ENCODE measurements at regions not wholly inside any gene's neighbourhood (a gene's known extent, or its start where the extent isn't known, plus 50 kb on each side); places are given as distances from the start of the nearest gene placed in this dataset.
A peak's percentile ranks its signal among the peaks of the same experiment; 100 is the strongest.
"Not testable (repeated sequence)": the region's sequence is repeated elsewhere in the genome, so short reads cannot be mapped to it uniquely, and the experiment has no call there.

DNA sequence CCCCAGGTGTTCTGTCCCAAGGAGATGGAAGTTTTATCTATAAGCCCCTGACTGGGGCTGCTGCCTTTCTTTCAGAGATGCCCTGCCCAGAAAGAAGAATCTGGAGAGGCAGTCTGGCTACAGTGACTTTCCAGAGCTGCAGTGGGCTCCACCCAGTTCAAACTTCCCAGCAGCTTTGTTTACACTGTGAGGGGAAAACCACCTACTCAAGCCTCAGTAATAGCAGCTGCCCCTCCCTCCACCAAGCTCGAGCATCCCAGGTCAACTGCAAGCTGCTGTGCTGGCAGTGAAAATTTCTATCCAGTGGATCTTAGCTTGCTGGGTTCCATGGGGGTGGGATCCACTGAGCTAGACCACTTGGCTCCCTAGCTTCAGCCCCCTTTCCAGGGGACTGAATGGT, 125.0 kb downstream of the TRIM42 start:
- in situ Hi-C loops (cut with MboI; ENCODE audit: low pct_unique_long_range_greater_than_20kb, low sequenced_read_pairs); DNase-seq: not testable (repeated sequence)

DNA sequence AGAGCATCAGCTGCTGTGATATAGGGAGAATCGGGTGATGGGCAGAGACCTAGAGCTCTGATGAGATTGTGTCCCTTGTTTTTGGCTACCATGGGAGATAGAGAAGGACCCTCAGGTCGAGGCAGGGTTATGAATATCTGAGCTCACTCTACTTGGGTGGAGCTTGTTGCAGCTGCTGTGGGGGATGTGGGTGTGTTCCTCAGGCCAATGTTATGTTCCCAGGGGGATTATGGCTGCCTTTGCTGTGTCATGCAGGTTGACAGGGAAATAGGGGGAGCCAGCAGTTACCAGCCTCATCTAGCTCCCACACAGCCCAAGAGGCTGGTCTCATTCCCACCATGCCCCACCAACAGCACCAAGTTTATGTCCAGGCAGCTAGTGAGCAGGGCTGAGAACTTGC, 131.5 kb downstream of the TRIM42 start:
- in situ Hi-C loops (cut with MboI; ENCODE audit: low pct_unique_long_range_greater_than_20kb, low sequenced_read_pairs): no loop called here
- DNase-seq: no peak

DNA sequence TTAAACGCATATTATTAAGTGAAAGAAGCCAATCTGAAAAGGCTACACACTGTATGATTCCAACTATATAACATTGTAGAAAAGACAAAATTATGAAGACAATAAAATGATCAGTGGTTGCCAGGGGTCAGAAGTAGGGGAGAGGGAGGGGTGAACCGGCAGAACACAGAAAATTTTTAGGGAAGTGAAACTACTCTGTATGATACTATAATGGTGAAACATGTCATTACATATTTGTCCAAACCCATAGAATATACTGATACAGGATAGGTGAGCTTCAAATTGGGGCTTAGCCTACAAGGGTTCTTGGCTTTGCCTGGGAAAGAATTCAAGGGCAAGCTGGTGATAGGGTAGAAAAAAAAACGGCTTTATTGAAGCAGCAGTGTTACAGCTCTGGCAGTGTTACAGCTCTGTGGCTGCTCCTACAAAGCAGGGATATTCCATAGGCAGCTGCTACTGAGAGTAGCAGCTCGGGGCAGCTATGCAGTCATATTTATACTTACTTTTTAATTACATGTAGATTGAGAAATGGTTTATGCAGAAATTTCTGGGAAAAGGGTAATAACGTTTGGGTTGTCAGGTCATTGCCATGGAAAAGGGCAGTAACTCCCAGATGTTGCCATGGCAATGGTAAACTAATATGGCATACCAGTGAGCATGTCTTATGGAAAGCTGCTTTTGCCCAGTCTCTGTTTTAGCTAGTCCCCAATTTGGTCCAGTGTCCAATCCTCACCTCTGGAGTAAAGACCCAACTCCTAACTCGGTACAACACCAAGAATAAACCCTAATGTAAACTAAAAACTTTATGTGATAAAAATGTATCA, 125.1 kb upstream of the SLC25A36 start:
- DNase-seq: peak; percentile 24
- in situ Hi-C loops (cut with MboI; ENCODE audit: low pct_unique_long_range_greater_than_20kb, low sequenced_read_pairs): no loop called here

DNA sequence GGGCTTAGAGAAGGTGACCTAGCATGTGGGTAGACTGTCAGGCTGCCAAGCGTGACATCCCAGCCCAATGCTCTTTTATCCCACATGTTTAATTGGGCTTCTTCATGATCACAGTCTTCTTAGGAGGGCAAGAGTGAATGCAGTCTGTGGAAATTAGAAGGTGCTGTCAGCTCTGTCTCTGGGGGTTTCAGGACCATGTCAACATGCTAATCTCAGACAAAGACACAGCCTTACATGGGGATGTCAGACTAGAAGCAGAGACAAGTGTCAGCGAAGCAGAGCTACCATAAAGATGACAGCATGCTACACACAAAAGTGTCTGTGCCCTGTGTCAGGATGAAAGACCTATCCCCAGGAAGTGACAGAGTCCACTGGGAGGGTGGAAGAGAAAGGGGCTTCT, 120.1 kb upstream of the SLC25A36 start:
- in situ Hi-C loops (cut with MboI; ENCODE audit: low pct_unique_long_range_greater_than_20kb, low sequenced_read_pairs): no loop called here
- DNase-seq: no peak

DNA sequence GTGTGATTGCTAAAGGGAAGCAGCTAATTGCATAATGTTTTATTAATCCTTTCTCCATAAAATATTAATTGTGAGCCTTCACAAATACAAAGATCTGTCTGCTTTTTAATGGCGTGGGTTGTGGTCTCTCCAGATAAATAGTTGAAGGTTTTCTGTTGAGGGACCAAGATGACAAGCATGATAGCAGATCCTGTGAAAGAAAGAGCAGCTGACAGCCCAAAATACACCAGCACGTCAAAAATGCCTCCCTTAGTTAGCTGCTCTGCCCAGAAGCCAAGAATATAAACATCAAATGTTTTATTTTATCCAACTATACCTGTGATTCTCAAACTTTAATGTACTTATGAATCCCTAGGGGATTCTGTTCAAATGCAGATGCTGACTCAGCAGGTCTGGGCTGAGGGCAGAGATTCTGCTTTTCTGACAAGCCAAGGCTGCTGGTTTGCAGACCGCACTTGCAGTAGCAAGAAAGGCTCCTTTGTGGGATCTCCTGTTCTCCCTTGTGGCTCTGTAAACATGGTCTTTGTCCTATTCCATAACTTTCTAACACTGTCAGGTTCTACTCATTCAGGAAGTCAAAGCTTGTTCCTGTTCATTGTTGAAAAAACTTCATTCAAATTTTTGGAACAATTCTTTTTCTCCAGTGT, 119.1 kb upstream of the SLC25A36 start:
- in situ Hi-C loops (cut with MboI; ENCODE audit: low pct_unique_long_range_greater_than_20kb, low sequenced_read_pairs): no loop called here

DNA sequence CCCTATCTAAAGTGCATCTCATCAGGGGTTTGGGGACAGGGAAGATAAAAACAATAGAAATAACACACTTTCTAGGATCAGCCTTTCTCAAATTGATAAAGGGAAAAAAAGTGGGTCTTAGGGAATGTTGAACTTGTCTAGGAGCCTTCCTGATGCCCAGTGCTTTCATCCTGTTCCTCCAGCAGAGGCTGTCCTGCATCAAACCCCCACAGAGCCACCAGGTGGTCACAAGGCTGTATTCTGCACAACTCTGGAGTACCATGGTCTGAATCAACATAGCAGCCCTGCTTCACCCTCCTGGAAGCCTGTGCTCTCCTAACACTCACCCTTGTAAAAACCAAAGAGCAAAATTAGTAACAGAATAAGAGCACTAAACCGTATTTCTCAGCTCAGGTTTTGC, 118.5 kb upstream of the SLC25A36 start:
- DNase-seq: no peak
- in situ Hi-C loops (cut with MboI; ENCODE audit: low pct_unique_long_range_greater_than_20kb, low sequenced_read_pairs): no loop called here

More for the DNA sequence above, 119.1 kb upstream of the SLC25A36 start:
- no peak for DNase-seq

DNA sequence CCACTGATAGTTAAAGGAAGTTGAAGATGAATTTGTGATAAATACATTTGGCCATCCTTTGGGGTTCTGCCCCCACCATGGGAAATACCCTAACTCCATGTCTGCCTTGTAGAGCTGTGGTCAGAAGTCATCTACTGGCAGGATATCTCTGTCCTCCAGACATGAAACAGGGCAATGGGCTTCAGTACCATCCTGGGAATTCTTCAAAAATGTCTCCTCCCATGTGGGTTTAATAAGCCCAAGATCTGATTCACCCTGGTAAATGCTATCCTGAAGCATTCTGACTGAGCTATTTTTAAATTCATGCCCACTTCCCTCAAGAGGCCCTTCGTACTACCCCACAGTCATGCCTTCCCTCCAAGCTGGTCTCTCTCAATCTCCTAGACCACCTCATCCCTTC, 113.7 kb upstream of the SLC25A36 start:
- DNase-seq: no peak

DNA sequence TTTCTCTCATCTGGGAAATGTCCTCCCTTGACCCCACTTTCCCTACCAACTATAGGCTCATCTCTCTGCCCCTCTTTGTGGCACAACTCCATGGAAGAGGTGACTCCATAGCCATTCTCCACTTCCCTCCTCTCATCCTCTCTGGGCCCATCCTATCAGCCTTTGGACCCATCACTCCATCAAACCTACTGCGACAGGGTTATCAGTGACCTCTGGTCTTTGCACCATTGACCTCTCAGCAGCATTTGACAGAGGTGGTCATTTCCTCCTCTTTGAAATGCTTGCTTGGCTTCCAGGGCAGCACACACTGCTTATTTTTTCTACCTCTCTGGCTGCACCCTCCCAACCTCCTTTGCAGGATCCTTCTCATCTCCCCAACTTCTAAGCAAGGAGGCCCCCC, 113.1 kb upstream of the SLC25A36 start:
- in situ Hi-C loops (cut with MboI; ENCODE audit: low pct_unique_long_range_greater_than_20kb, low sequenced_read_pairs): no loop called here
- DNase-seq: no peak

More for the DNA sequence above, 113.7 kb upstream of the SLC25A36 start:
- in situ Hi-C loops (cut with MboI; ENCODE audit: low pct_unique_long_range_greater_than_20kb, low sequenced_read_pairs): no loop called here

DNA sequence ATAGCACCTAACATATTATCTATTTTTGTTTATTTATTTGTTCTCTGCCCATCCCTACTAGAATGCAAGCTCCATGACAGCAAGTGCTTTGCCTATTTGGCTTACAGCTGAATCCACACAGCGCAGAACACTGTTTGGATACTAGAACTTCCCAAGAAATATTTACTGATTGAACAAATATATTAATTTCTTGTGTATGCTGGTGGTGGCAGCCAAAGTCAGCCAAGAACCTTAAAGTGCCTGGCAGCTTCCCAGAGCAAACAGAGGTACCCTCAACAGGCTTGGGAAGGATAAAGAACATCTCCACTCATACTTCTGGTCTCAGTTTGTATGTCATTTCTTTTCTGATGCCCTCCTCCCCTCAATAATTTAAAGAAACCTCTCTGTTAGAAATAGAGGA, 111.8 kb upstream of the SLC25A36 start:
- in situ Hi-C loops (cut with MboI; ENCODE audit: low pct_unique_long_range_greater_than_20kb, low sequenced_read_pairs): no loop called here

DNA sequence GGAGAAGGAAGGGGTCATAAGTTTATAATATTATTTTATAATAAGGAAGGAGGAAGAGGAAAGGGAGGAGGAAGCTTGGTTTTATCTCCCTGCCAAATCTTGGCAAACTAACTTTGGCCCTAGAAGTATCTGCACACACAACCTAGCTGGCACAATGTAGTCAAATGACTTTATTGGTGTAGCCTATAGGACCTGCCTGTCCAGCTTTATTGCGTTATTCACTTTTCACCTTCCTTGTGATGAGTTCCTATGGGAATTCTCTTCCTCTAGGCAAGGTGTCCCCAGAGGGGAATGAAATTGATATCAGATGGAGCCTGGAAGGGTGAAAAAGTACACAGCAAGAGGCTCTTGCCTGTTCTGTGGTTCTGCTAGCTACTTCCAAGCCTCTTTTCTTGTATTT, 111.2 kb upstream of the SLC25A36 start:
- in situ Hi-C loops (cut with MboI; ENCODE audit: low pct_unique_long_range_greater_than_20kb, low sequenced_read_pairs): no loop called here
- no peak for DNase-seq

More for the DNA sequence above, 111.8 kb upstream of the SLC25A36 start:
- no peak for DNase-seq

DNA sequence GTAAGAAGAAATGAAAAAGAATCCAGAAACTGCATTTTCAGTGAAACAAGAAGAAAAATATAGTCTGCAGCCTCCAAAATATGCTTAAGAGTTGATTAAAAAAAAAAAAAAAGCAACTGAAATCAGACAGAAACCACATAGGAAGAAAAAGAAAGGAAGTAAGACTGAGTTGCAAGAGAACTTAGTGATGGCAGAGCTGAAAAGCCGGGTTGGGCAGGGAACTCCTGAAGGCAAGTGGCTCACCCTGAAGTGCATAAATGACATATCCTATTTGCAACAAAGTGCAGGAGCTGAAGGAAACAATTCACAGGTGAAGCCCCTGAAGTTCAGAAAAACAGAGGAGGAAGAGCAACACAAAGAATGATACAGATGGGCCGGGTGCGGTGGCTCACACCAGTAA, 108.8 kb upstream of the SLC25A36 start:
- DNase-seq: peak; percentile 2
- in situ Hi-C loops (cut with MboI; ENCODE audit: low pct_unique_long_range_greater_than_20kb, low sequenced_read_pairs): no loop called here

DNA sequence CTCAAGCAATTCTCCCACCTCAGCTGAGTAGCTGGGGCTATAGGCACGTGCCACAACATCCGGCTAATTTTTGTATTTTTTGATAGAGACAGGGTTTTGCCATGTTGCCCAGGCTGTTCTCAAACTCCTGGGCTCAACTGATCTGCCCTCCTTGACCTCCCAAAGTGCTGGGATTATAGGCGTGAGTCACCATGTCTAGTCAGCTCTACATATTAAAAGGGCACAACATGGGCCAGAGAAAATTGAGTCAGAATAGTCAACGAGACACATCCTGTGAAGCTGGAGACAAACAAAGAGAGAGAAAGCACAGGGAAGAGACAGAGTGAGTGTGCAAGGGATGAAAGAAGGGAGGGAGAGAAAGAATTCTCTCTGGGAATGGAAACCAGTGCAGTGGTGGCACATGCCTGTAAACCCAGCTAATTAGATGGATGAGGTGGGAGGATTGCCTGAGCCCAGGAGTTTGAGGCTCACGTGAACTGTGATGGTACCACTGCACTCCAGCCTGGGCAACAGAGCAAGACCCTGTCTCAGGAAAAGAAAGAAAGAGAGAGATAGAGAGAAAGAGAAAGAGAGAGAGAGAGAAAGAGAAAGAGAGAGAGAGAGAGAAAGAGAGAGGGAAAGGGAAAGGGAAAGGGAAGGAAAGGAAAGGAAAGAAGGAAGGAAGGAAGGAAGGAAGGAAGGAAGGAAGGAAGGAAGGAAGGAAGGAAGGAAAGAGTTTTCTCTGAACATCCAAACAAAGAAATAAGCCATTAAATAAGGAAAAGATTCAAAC, 107.2 kb upstream of the SLC25A36 start:
- DNase-seq: no peak
- in situ Hi-C loops (cut with MboI; ENCODE audit: low pct_unique_long_range_greater_than_20kb, low sequenced_read_pairs): no loop called here

DNA sequence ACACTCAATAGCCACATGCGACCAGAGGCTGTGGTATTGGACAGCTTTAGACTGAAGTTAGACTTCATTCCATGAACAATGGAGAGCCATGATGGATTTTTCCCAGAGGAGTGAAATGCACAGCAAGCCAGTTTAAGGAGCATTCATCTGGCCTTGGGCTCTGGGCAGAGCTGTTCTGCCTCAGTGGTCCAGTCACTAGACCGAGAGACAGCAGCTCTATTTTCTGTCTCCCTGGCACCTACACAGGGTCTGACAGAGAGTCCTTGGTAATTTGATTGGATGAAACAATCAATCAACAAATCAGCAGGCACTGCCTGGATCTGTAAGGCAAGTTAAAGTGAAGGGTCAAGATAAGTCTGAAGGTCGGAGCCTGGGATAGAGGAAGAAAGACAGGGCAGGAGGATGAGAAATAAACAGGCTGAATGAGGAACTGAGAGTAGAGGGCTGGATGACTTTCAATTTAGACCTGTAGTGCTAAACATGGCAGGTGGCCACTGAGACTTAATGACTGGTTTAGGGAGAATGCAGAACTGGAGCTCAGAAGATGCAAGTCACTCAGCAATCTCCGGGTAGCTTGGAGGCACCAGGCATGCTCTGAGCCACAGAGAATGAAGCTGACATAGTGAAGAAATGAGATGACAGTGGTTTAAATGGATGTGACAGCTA, 98.5 kb upstream of the SLC25A36 start:
- in situ Hi-C loops (cut with MboI; ENCODE audit: low pct_unique_long_range_greater_than_20kb, low sequenced_read_pairs): no loop called here
- DNase-seq: no peak

DNA sequence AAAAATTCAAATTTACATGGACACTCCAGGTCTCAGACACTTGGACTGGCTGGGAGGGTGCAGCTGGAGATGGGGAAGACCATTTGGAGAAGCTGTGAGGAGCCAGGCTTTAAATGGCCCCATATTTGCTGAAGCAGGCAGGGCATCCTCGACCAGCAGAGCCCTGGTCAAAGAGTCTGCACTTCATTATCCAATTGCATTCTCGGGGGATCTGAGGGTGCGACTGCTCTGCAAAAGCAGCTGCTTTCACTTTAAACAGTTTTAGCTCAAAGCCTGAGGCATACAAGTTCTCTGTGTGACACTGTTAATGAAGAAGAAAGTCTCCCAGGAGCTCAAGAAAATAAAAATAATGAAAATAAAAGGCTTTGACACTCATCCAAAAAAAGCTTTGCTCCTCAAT, 98.0 kb upstream of the SLC25A36 start:
- in situ Hi-C loops (cut with MboI; ENCODE audit: low pct_unique_long_range_greater_than_20kb, low sequenced_read_pairs): no loop called here

DNA sequence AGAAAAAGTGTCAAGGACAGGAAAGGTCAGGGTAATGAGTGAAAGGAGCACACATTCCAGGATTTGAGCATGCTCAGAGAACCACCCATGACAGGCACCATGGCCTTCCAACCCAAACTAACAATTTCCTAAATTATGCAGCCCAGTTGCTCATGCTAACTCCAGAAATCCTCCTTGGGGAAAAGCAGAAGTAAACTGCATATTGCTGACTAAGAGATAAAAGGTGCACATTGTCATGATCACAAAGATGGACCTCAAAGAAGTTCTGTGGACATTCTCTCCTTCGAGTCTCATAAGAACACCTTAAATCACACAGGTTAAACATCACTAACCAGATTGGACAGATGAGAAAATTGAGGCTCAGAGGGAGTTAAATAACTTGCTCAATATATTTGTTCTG, 97.6 kb upstream of the SLC25A36 start:
- in situ Hi-C loops (cut with MboI; ENCODE audit: low pct_unique_long_range_greater_than_20kb, low sequenced_read_pairs): no loop called here
- no peak for DNase-seq

More for the DNA sequence above, 98.0 kb upstream of the SLC25A36 start:
- no peak for DNase-seq

DNA sequence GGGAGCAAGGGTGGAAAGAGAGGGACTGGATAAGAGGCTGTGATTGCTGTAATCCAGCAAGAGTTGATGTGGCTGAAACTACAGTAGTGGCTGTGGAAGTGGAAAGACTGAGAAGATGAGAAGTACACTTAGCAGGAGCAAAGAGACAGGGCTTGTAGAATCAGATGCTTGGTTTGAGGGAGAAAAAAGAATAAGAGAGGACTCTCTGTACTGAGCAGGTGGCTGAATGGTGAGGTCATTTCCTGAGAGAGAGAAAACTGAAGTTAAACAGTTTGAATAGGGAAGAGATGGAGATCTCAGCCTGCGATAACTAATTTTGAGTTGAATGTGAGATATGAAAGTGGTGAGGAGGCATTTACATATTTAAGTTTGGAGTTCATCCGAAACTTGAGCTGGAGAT, 95.8 kb upstream of the SLC25A36 start:
- in situ Hi-C loops (cut with MboI; ENCODE audit: low pct_unique_long_range_greater_than_20kb, low sequenced_read_pairs): no loop called here
- DNase-seq: no peak

DNA sequence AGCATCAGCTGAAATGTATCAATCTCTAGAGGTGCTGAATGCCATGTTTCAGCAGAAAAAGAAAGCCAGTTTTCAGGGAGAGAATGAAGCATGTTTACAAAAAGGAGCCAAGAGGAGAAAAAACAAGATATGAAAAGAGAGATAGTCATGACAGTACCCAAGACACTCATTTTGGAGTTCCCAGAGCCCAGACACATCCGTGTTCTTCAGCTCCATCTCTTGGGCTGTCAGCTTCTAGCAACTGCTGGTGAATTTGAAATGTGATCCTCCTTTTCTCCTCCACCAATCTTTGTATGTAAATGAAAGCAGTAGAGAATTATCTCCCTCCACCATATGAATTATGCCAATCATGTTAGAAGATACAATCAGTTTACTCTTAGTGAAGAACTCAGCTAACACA, 93.0 kb upstream of the SLC25A36 start:
- no peak for DNase-seq
- in situ Hi-C loops (cut with MboI; ENCODE audit: low pct_unique_long_range_greater_than_20kb, low sequenced_read_pairs): no loop called here

DNA sequence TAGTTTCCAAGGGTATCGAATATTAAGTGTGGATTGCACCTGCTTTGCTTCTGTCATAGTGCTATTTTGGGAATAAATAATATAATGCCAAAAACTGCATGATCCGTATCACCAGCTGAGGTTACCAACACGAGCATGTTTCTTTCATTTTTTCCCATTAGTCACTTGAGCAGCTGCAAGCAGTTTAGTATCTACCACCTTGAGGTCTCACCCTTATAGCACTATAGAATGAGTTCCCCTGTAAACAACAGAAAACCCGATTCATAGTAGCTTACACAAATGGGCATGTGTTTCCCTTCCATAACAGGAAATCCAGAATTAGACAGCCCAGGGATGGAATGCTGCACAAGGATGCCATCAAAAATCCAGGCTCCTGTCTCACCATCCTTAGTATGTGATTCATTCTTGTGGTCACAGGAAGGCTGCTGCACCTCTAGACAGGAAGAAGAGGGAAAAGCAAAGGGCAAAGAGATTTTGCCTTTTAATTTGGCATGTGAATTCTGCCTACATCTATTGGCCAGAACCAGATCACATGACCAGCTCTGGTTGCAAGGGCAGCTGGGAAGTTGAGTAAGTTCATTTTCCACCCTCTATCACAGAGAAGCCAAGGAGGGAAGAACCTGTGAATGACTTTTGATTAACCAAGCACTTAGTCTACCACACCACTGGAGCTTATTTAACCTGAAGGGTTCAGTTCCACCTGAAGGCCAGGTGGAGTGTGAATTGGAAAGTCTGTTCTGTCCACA, 91.3 kb upstream of the SLC25A36 start:
- DNase-seq: no peak
- in situ Hi-C loops (cut with MboI; ENCODE audit: low pct_unique_long_range_greater_than_20kb, low sequenced_read_pairs): no loop called here

DNA sequence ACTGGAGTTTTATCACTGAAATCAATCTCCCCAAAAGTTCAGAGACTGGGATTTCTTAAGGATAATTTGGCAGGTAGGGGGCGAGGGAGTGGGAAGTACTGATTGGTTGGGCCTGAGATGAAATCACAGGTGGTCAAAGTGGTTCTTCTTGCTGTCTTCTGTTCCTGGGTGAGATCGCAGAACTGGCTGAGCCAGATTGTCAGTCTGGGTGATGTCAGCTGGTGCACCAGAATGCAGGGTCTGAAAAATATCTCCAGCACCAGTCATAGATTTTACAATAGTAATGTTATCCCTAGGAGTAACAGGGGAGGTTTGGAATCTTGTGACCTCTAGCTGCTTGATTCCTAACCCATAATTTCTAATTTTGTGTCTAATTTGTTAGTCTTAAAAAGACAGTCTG, 86.7 kb upstream of the SLC25A36 start:
- in situ Hi-C loops (cut with MboI; ENCODE audit: low pct_unique_long_range_greater_than_20kb, low sequenced_read_pairs): no loop called here
- no peak for DNase-seq
